Fibroblast of lung (primary cell): ENCODE measurements at regions not wholly inside any gene's neighbourhood (a gene's known extent, or its start where the extent isn't known, plus 50 kb on each side); places are given as distances from the start of the nearest gene placed in this dataset.

Experiments used
- CTCF ChIP-seq, 2 donors: IDR thresholded peaks in 1 of 2; conservative IDR thresholded peaks in 1 of 2; 1 replicate in 1 of 2; 2 replicates in 1 of 2; pipeline ENCODE4 v1.5.1; 2011 to 2012; ENCODE audit warnings: low read length in 2 of 2, control low read depth in 1 of 2, inconsistent platforms in 1 of 2, low read depth in 1 of 2, mild to moderate bottlenecking in 1 of 2
- EZH2 ChIP-seq: IDR thresholded peaks from 2 replicates; pipeline ENCODE4 v1.5.1; 2012; ENCODE audit warnings: low read length, control low read depth, mild to moderate bottlenecking; ENCODE audit errors: missing control alignments

- TF ChIP-seq CTCF (conservative IDR thresholded peaks at IDR 0.05 in 1 of 2, IDR thresholded peaks at IDR 0.05 in 1 of 2; ENCODE audit: low read depth in 1 of 2, low read length in 2 of 2) (no peak), EZH2 (no peak)
Measured at GRCh38 chr1:14281412-14281811, 317.1 kb upstream of the KAZN start.
